K562 (cell line): ENCODE measurements at regions not wholly inside any gene's neighbourhood (a gene's known extent, or its start where the extent isn't known, plus 50 kb on each side); places are given as distances from the start of the nearest gene placed in this dataset.

Experiments
- ATAC-seq: fragments of 200-7000 bp; cut with Tn5 transposase; 3 replicates; pipeline ENCODE4 v1.9.1; 2020; ENCODE audit warnings: moderate library complexity
- BruUV-seq: library from RNA; stranded (reverse); fragments of 400-500 nt; replicated peaks from 2 replicates; lab custom pipeline; 2021; lab: Mats Ljungman, UMichigan
- CTCF ChIA-PET: fragments of 300-600 bp; formaldehyde crosslinking; extraction: SDS; loops from one replicate; lab custom pipeline; 2021; ENCODE audit warnings: low intra/inter-chr PET ratio; lab: Yijun Ruan, JAX
- POLR2A ChIA-PET: fragments of 300-600, 350-650 bp; sonication (Branson Sonifier 250); formaldehyde crosslinking; extraction: SDS; loops from one replicate; lab custom pipeline; 2021; ENCODE audit warnings: antibody characterized with exemption, inconsistent platforms; lab: Yijun Ruan, JAX
- DNase-seq, 4 experiments: peaks; one replicate each; pipeline versions ENCODE4 v3.0.0 to v3.0.0-alpha.2; 2011 to 2018; ENCODE audit warnings: low spot score in 3 of 4, mixed read lengths in 3 of 4; ENCODE audit errors: extremely low read depth in 1 of 4
- FAIRE-seq: peaks from 2 replicates; lab custom pipeline; 2011; peaks lifted over from hg19 to GRCh38; lab: Jason Lieb, UNC
- H2AFZ ChIP-seq: 2 replicates; pipeline ENCODE4 v1.6.0; 2011; ENCODE audit warnings: low read depth, low read length, control low read depth, inconsistent platforms
- H3K27ac ChIP-seq: fragments of 200-600 bp; 3 replicates; pipeline ENCODE4 v1.8.0; 2011; ENCODE audit warnings: low read depth, mild to moderate bottlenecking, control low read depth, inconsistent platforms, low read length, moderate library complexity, mixed read lengths; ENCODE audit errors: extremely low read depth
- H3K27me3 ChIP-seq, 2 experiments: fragments of 300-600 bp in 1 of 2; 2 replicates in 1 of 2; 3 replicates in 1 of 2; pipeline versions ENCODE4 v1.6.0 to v1.8.0; 2011; ENCODE audit warnings: inconsistent platforms in 2 of 2, low read length in 2 of 2, mild to moderate bottlenecking in 1 of 2, mixed read lengths in 1 of 2, moderate library complexity in 1 of 2; ENCODE audit not compliant: control insufficient read depth in 2 of 2, insufficient read depth in 2 of 2
- H3K36me3 ChIP-seq: fragments of 300-600 bp; 3 replicates; pipeline ENCODE4 v1.8.0; 2011; ENCODE audit warnings: mild to moderate bottlenecking, low read length, inconsistent platforms; ENCODE audit not compliant: control insufficient read depth, insufficient read depth
- H3K4me1 ChIP-seq, 2 experiments: fragments of 200-600 bp in 1 of 2; replicated peaks in 1 of 2; 2 replicates in 1 of 2; 3 replicates in 1 of 2; pipeline versions ENCODE4 v1.5.1 to v1.8.0; 2011; ENCODE audit warnings: inconsistent platforms in 2 of 2, low read length in 2 of 2, mild to moderate bottlenecking in 1 of 2, mixed read lengths in 1 of 2, moderate library complexity in 1 of 2; ENCODE audit not compliant: control insufficient read depth in 2 of 2, insufficient read depth in 2 of 2
- H3K4me2 ChIP-seq: 2 replicates; pipeline ENCODE4 v1.6.1; 2011; ENCODE audit warnings: low read length, control low read depth, inconsistent platforms, mixed read lengths; ENCODE audit not compliant: insufficient read depth
- H3K4me3 ChIP-seq: fragments of 200-600 bp; sonication (generic), shearing (Covaris generic); 2 replicates; pipeline ENCODE4 v1.5.1; 2016; ENCODE audit warnings: control low read depth, inconsistent platforms
- H3K79me2 ChIP-seq: fragments of 200-600 bp; 3 replicates; pipeline ENCODE4 v1.8.0; 2011; ENCODE audit warnings: low read length, inconsistent platforms; ENCODE audit not compliant: control insufficient read depth, insufficient read depth
- H3K9ac ChIP-seq, 2 experiments: 2 replicates each; pipeline versions ENCODE4 v1.6.0 to v1.6.1; 2011; ENCODE audit warnings: low read depth in 2 of 2, low read length in 2 of 2, control low read depth in 1 of 2, inconsistent platforms in 1 of 2, mild to moderate bottlenecking in 1 of 2, mixed read lengths in 1 of 2; ENCODE audit not compliant: insufficient read depth in 1 of 2
- H3K9me1 ChIP-seq: one replicate; pipeline ENCODE4 v1.6.0; 2011; ENCODE audit warnings: inconsistent platforms, mild to moderate bottlenecking, low read length, moderate library complexity; ENCODE audit not compliant: control insufficient read depth, insufficient read depth
- H3K9me3 ChIP-seq: replicated peaks from 2 replicates; pipeline ENCODE4 v1.5.1; 2011; ENCODE audit warnings: low read depth, low read length, inconsistent platforms; ENCODE audit not compliant: control insufficient read depth, insufficient read depth
- H4K20me1 ChIP-seq: replicated peaks from 2 replicates; pipeline ENCODE4 v1.6.1; 2011; ENCODE audit warnings: low read length, inconsistent platforms, mixed read lengths; ENCODE audit not compliant: control insufficient read depth, insufficient read depth
- ADNP ChIP-seq: fragments of 200-800 bp; sonication (Bioruptor generic); IDR thresholded peaks from 2 replicates; pipeline ENCODE4 v1.6.1; 2016; ENCODE audit warnings: missing genetic modification characterization, missing compliant biosample characterization
- C11orf30 ChIP-seq: fragments of 450-650 bp; IDR thresholded peaks from 2 replicates; pipeline ENCODE4 v1.6.1; 2016; ENCODE audit warnings: low read depth, mild to moderate bottlenecking
- CBX1 ChIP-seq: sonication (generic); IDR thresholded peaks from 2 replicates; pipeline ENCODE4 v1.6.1; 2016; ENCODE audit warnings: antibody characterized with exemption, low read depth, mild to moderate bottlenecking
- DIDO1 ChIP-seq: fragments of 450-650 bp; IDR thresholded peaks from 2 replicates; pipeline ENCODE4 v1.6.1; 2016; ENCODE audit warnings: low read depth, missing biosample characterization, missing genetic modification characterization
- ERF ChIP-seq: fragments of 450-650 bp; formaldehyde crosslinking; IDR thresholded peaks from 2 replicates; pipeline ENCODE4 v1.4.0; 2020; ENCODE audit warnings: mild to moderate bottlenecking, mixed read lengths
- FOXJ2 ChIP-seq: fragments of 200-800 bp; sonication (Bioruptor generic); IDR thresholded peaks from 2 replicates; pipeline ENCODE4 v1.6.1; 2016; ENCODE audit warnings: missing genetic modification characterization, missing compliant biosample characterization
- GATAD2B ChIP-seq: fragments of 450-650 bp; IDR thresholded peaks from 2 replicates; pipeline ENCODE4 v1.6.1; 2017; ENCODE audit warnings: mild to moderate bottlenecking, borderline replicate concordance
- PHF20 ChIP-seq: fragments of 450-650 bp; IDR thresholded peaks from 2 replicates; pipeline ENCODE4 v1.6.1; 2018; ENCODE audit not compliant: partially characterized antibody
- POLR2A ChIP-seq: fragments of 450-650 bp; conservative IDR thresholded peaks from 2 replicates; pipeline ENCODE4 v1.6.1; 2016
- PTTG1 ChIP-seq: fragments of 450-650 bp; IDR thresholded peaks from 2 replicates; pipeline ENCODE4 v1.6.1; 2016; ENCODE audit warnings: low read depth, mild to moderate bottlenecking, missing genetic modification characterization, missing compliant biosample characterization
- TAF7 ChIP-seq: fragments of 450-650 bp; IDR thresholded peaks from 2 replicates; pipeline ENCODE4 v1.6.1; 2016; ENCODE audit warnings: missing genetic modification characterization, missing compliant biosample characterization
- U2AF1 ChIP-seq: fragments of 200-400 bp; formaldehyde crosslinking; optimal IDR thresholded peaks from 2 replicates; pipeline ENCODE3; 2017; ENCODE audit warnings: mild to moderate bottlenecking, low read depth, low read length, moderate library complexity
- XRCC5 ChIP-seq: fragments of 200-400 bp; formaldehyde crosslinking; IDR thresholded peaks from 2 replicates; pipeline ENCODE4 v1.6.1; 2017; ENCODE audit warnings: low read depth, mild to moderate bottlenecking, low read length
- ZC3H11A ChIP-seq: IDR thresholded peaks from 2 replicates; pipeline ENCODE4 v1.6.1; 2012; ENCODE audit warnings: low read depth, low read length, improper control_type of control experiment
- ZFX ChIP-seq: sonication (generic); formaldehyde crosslinking; IDR thresholded peaks from 2 replicates; pipeline ENCODE4 v1.8.0; 2022; ENCODE audit warnings: mild to moderate bottlenecking, missing genetic modification reagents, moderate library complexity
- ZNF3 ChIP-seq: fragments of 250-450 bp; sonication (Bioruptor Pico); IDR thresholded peaks from 2 replicates; pipeline ENCODE4 v1.5.0; 2021; ENCODE audit warnings: mild to moderate bottlenecking, moderate library complexity
- WGBS: fragments of 100-300 bp; shearing (Covaris generic); methylation state at CpG from one replicate; pipeline ENCODE4 v1.1.6; 2016; ENCODE audit warnings: low coverage, mixed read lengths; ENCODE audit not compliant: insufficient coverage; ENCODE audit errors: missing lambda C conversion rate; 5-methylcytosine and 5-hydroxymethylcytosine counted together
- in situ Hi-C: fragments of 300-500 bp; cut with MboI; formaldehyde crosslinking; loops from 4 replicates; pipeline ENCODE4 v1.15.0; 2018; ENCODE audit warnings: inconsistent platforms, mixed read lengths
- intact Hi-C: fragments of 100-400 bp; cut with micrococcal nuclease; formaldehyde crosslinking; loops from 2 replicates; pipeline ENCODE4 v1.14.2; 2022
- TF ChIP-seq, protein P1 (sequence below): fragments of 250-450 bp; sonication (Bioruptor Pico); IDR thresholded peaks from 2 replicates; pipeline ENCODE4 v1.8.0; 2021; ENCODE audit warnings: borderline replicate concordance, mild to moderate bottlenecking, moderate library complexity; ENCODE audit not compliant: poor library complexity, severe bottlenecking

DNA sequence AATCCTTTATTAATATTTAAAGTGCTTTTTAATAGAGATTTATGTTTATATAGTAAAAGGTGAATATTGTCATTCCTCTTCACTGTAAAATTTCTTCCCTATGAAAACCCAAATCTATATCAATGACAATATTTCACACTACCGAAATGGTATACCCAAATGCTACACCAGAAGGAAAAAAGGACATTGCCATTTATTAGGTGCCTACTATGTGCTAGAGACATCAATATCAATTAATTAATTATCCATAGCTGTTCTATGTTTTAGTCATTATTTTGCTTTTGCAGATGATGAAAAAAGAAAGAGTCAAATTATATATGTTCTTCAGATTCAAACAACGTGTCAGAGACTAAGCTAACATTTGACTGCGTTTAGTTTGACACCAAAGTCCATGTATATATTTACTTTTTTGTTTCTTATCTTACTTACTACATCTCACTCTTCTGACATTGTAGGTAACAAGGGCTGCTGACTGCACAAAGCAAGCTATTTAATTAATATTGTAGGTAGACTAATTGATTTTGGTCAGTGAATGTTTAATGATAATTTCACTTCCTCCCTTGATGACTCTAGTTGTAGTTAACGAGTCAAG, 614.0 kb upstream of the FOXG1 start:
- no TSS peak for BruUV-seq

More for the DNA sequence above, 614.0 kb upstream of the FOXG1 start:
- no peak overlapping the region for H3K27ac ChIP-seq
- FAIRE-seq (no peak), ATAC-seq (no peak), DNase-seq (no peak)
- in situ Hi-C loops, result no loop called here
- ChIA-PET CTCF (no interaction called here), POLR2A (interaction anchor here (0.6 kb wide), 1 partner anchor 572 kb away, joined by 3 read pairs; no protein-coding TSS in a partner anchor)
- no peak overlapping the region for H2AFZ ChIP-seq
- H3K4me1 ChIP-seq, result no peaks in the 10 kb centered on the region
- no peaks in the 10 kb centered on the region for H3K79me2 ChIP-seq
- H3K36me3 ChIP-seq, result no peaks in the 10 kb centered on the region
- H3K27me3 ChIP-seq, result no peaks in the 10 kb centered on the region
- H3K4me3 ChIP-seq, result no peak overlapping the region
- H3K9me3 ChIP-seq, result no peaks in the 10 kb centered on the region
- H3K4me2 ChIP-seq, result no peak overlapping the region
- no peak for TF ChIP-seq PTTG1 (tag)
- no peak for TF ChIP-seq FOXJ2 (tag)
- TF ChIP-seq PHF20, result no peak
- TF ChIP-seq U2AF1, result no peak
- TF ChIP-seq, protein P1, sequence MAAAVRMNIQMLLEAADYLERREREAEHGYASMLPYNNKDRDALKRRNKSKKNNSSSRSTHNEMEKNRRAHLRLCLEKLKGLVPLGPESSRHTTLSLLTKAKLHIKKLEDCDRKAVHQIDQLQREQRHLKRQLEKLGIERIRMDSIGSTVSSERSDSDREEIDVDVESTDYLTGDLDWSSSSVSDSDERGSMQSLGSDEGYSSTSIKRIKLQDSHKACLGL, result no peak
- no peak for TF ChIP-seq ZNF3 (CRISPR knock-in tag)
- TF ChIP-seq ADNP (tag), result no peak
- no peak for TF ChIP-seq XRCC5
- no peak for TF ChIP-seq POLR2A
- no peak for TF ChIP-seq ZFX (CRISPR knock-in tag)
- TF ChIP-seq ZC3H11A, result no peak
- TF ChIP-seq ERF (CRISPR knock-in tag), result no peak
- no peak for TF ChIP-seq TAF7 (tag)
- TF ChIP-seq CBX1, result no peak
- no peak for TF ChIP-seq C11orf30
- TF ChIP-seq GATAD2B, result no peak
- TF ChIP-seq DIDO1 (tag), result no peak
- no peak overlapping the region for H3K9ac ChIP-seq
- intact Hi-C loops, result no loop called here
- 2% methylated on average over 4 of the region's 4 CpGs for WGBS
- H4K20me1 ChIP-seq, result no peaks in the 10 kb centered on the region
- no peaks in the 10 kb centered on the region for H3K9me1 ChIP-seq
